ENCODE measurements at regions not wholly inside any gene's neighbourhood (a gene's known extent, or its start where the extent isn't known, plus 50 kb on each side); places are given as distances from the start of the nearest gene placed in this dataset.
"Not testable (repeated sequence)": the region's sequence is repeated elsewhere in the genome, so short reads cannot be mapped to it uniquely, and the experiment has no call there.

- DNase-seq (ENCODE audit: low read depth): no peak
- no peak for TF ChIP-seq CTCF (IDR thresholded peaks at IDR 0.05; ENCODE audit: low read depth, low read length, missing control alignments)
- in situ Hi-C loops (cut with HindIII; ENCODE audit: low sequenced_read_pairs): no loop called here
- no peak overlapping the region for H3K4me3 ChIP-seq (ENCODE audit: low read depth, low read length)
Measured at GRCh38 chr1:238334170-238334569, 443.4 kb upstream of the ZP4 start.

GRCh38 chr1:238331557-238331956 is 440.8 kb upstream of the ZP4 start:
- H3K4me3 ChIP-seq (ENCODE audit: low read depth, low read length): no peak overlapping the region
- no peak for TF ChIP-seq CTCF (IDR thresholded peaks at IDR 0.05; ENCODE audit: low read depth, low read length, missing control alignments)
- in situ Hi-C loops (cut with HindIII; ENCODE audit: low sequenced_read_pairs): no loop called here
- DNase-seq (ENCODE audit: low read depth): no peak

GRCh38 chr1:238329671-238330070 is 438.9 kb upstream of the ZP4 start:
- no peak overlapping the region for H3K4me3 ChIP-seq (ENCODE audit: low read depth, low read length)
- no peak for TF ChIP-seq CTCF (IDR thresholded peaks at IDR 0.05; ENCODE audit: low read depth, low read length, missing control alignments)
- DNase-seq (ENCODE audit: low read depth): peak; percentile 9
- in situ Hi-C loops (cut with HindIII; ENCODE audit: low sequenced_read_pairs): no loop called here

- in situ Hi-C loops (cut with HindIII; ENCODE audit: low sequenced_read_pairs); H3K4me3 ChIP-seq (ENCODE audit: low read depth, low read length); DNase-seq (ENCODE audit: low read depth): not testable (repeated sequence)
Measured at GRCh38 chr1:238327033-238327432, 436.3 kb upstream of the ZP4 start.

GRCh38 chr1:238326479-238326878 is 435.8 kb upstream of the ZP4 start:
- in situ Hi-C loops (cut with HindIII; ENCODE audit: low sequenced_read_pairs); H3K4me3 ChIP-seq (ENCODE audit: low read depth, low read length); DNase-seq (ENCODE audit: low read depth): not testable (repeated sequence)

- TF ChIP-seq CTCF (IDR thresholded peaks at IDR 0.05; ENCODE audit: low read depth, low read length, missing control alignments): no peak
- in situ Hi-C loops (cut with HindIII; ENCODE audit: low sequenced_read_pairs): no loop called here
- no peak overlapping the region for H3K4me3 ChIP-seq (ENCODE audit: low read depth, low read length)
- DNase-seq (ENCODE audit: low read depth): no peak
Measured at GRCh38 chr1:238324211-238324864, 433.6 kb upstream of the ZP4 start.

- in situ Hi-C loops (cut with HindIII; ENCODE audit: low sequenced_read_pairs): no loop called here
- no peak for TF ChIP-seq CTCF (IDR thresholded peaks at IDR 0.05; ENCODE audit: low read depth, low read length, missing control alignments)
- no peak for DNase-seq (ENCODE audit: low read depth)
- H3K4me3 ChIP-seq (ENCODE audit: low read depth, low read length): no peak overlapping the region
Measured at GRCh38 chr1:238323490-238323889, 432.8 kb upstream of the ZP4 start.

- in situ Hi-C loops (cut with HindIII; ENCODE audit: low sequenced_read_pairs): no loop called here
- TF ChIP-seq CTCF (IDR thresholded peaks at IDR 0.05; ENCODE audit: low read depth, low read length, missing control alignments): no peak
- DNase-seq (ENCODE audit: low read depth): no peak
- no peak overlapping the region for H3K4me3 ChIP-seq (ENCODE audit: low read depth, low read length)
Measured at GRCh38 chr1:238319957-238320356, 429.2 kb upstream of the ZP4 start.
